ENCODE measurements at regions not wholly inside any gene's neighbourhood (a gene's known extent, or its start where the extent isn't known, plus 50 kb on each side); places are given as distances from the start of the nearest gene placed in this dataset.

- Histone ChIP-seq H3K9me2 (ENCODE audit: insufficient read depth) (no peaks in the 10 kb centered on the region), H3K9ac (ENCODE audit: low read length) (no peak overlapping the region), H4K20me1 (ENCODE audit: insufficient read depth) (no peaks in the 10 kb centered on the region), H3K27ac (ENCODE audit: low read depth, low read length) (no peak overlapping the region), H3K36me3 (ENCODE audit: control insufficient read depth in 1 of 2, insufficient read depth in 2 of 2, low read length in 2 of 2) (no peaks in the 10 kb centered on the region), H3K4me2 (ENCODE audit: low read length) (no peak overlapping the region), H2AFZ (ENCODE audit: low read depth, low read length, poor library complexity, severe bottlenecking) (no peak overlapping the region), H3K27me3 (ENCODE audit: insufficient read depth, low read length) (no peaks in the 10 kb centered on the region), H3K4me3 (replicated peaks in 1 of 2; ENCODE audit: low read depth in 1 of 2, low read length in 2 of 2) (no peak overlapping the region), H3K79me2 (ENCODE audit: insufficient read depth, low read length) (no peaks in the 10 kb centered on the region), H3K4me1 (ENCODE audit: control insufficient read depth in 1 of 2, insufficient read depth in 2 of 2, low read length in 2 of 2) (no peaks in the 10 kb centered on the region), H3K9me3 (ENCODE audit: control insufficient read depth in 1 of 2, insufficient read depth in 1 of 2, low read depth in 1 of 2, low read length in 2 of 2) (no peaks in the 10 kb centered on the region)
- ATAC-seq: no peak
- ChIA-PET CTCF (no interaction called here), RAD21 (ENCODE audit: low non-redundant PET in 1 of 2, low total read pairs in 2 of 2, uncharacterized antibody in 2 of 2, unreplicated experiment in 2 of 2) (no interaction called here), POLR2A (no interaction called here)
- no TSS peak for BruUV-seq (replicated peaks)
- TF ChIP-seq EGR1 (IDR thresholded peaks at IDR 0.05; ENCODE audit: low read depth): no peak
- no peak for TF ChIP-seq CBX3 (IDR thresholded peaks at IDR 0.05; ENCODE audit: low read depth)
- TF ChIP-seq ZNF274 (IDR thresholded peaks at IDR 0.05; ENCODE audit: low read depth, low read length): no peak
- TF ChIP-seq YY1 (IDR thresholded peaks at IDR 0.05; ENCODE audit: extremely low read depth, insufficient replicate concordance, low read depth, low read length): no peak
- TF ChIP-seq SP1 (IDR thresholded peaks at IDR 0.05; ENCODE audit: low read depth): no peak
- no peak for TF ChIP-seq ZFX (IDR thresholded peaks at IDR 0.05)
- TF ChIP-seq TCF7L2 (IDR thresholded peaks at IDR 0.05; ENCODE audit: borderline replicate concordance, extremely low read depth, insufficient read depth, insufficient read length): no peak
- DNase-seq (ENCODE audit: low read depth, low spot score): no peak
- intact Hi-C loops (cut with micrococcal nuclease): no loop called here
These were observed 251.4 kb downstream of the OTOL1 start for GRCh38 chr3:161748049-161748448.

GRCh38 chr3:161754420-161755053 is 257.9 kb downstream of the OTOL1 start:
- ChIA-PET RAD21 (ENCODE audit: low non-redundant PET in 1 of 2, low total read pairs in 2 of 2, uncharacterized antibody in 2 of 2, unreplicated experiment in 2 of 2) (no interaction called here), POLR2A (no interaction called here), CTCF (no interaction called here)
- no peak overlapping the region for H3K9ac ChIP-seq (ENCODE audit: low read length)
- no peaks in the 10 kb centered on the region for H3K4me1 ChIP-seq (ENCODE audit: control insufficient read depth in 1 of 2, insufficient read depth in 2 of 2, low read length in 2 of 2)
- DNase-seq (ENCODE audit: low read depth, low spot score): no peak
- no peaks in the 10 kb centered on the region for H3K36me3 ChIP-seq (ENCODE audit: control insufficient read depth in 1 of 2, insufficient read depth in 2 of 2, low read length in 2 of 2)
- no peak overlapping the region for H2AFZ ChIP-seq (ENCODE audit: low read depth, low read length, poor library complexity, severe bottlenecking)
- H3K4me3 ChIP-seq (replicated peaks in 1 of 2; ENCODE audit: low read depth in 1 of 2, low read length in 2 of 2): no peak overlapping the region
- H3K4me2 ChIP-seq (ENCODE audit: low read length): no peak overlapping the region
- no peaks in the 10 kb centered on the region for H3K79me2 ChIP-seq (ENCODE audit: insufficient read depth, low read length)
- BruUV-seq (replicated peaks): no TSS peak
- no peaks in the 10 kb centered on the region for H3K9me3 ChIP-seq (ENCODE audit: control insufficient read depth in 1 of 2, insufficient read depth in 1 of 2, low read depth in 1 of 2, low read length in 2 of 2)
- TF ChIP-seq YY1 (IDR thresholded peaks at IDR 0.05; ENCODE audit: extremely low read depth, insufficient replicate concordance, low read depth, low read length) (no peak), JUND (IDR thresholded peaks at IDR 0.05) (no peak), EGR1 (IDR thresholded peaks at IDR 0.05; ENCODE audit: low read depth) (no peak), ZNF274 (IDR thresholded peaks at IDR 0.05; ENCODE audit: low read depth, low read length) (no peak), RAD21 (IDR thresholded peaks at IDR 0.05; ENCODE audit: low read depth) (no peak), SIN3A (IDR thresholded peaks at IDR 0.05; ENCODE audit: low read depth) (no peak), ELF1 (IDR thresholded peaks at IDR 0.05; ENCODE audit: borderline replicate concordance, low read depth) (no peak), CBX3 (IDR thresholded peaks at IDR 0.05; ENCODE audit: low read depth) (no peak), TCF7L2 (IDR thresholded peaks at IDR 0.05; ENCODE audit: borderline replicate concordance, extremely low read depth, insufficient read depth, insufficient read length) (no peak)
- TF ChIP-seq, protein P1, sequence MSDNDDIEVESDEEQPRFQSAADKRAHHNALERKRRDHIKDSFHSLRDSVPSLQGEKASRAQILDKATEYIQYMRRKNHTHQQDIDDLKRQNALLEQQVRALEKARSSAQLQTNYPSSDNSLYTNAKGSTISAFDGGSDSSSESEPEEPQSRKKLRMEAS (IDR thresholded peaks at IDR 0.05): no peak
- no peaks in the 10 kb centered on the region for H3K9me2 ChIP-seq (ENCODE audit: insufficient read depth)
- H3K27me3 ChIP-seq (ENCODE audit: insufficient read depth, low read length): no peaks in the 10 kb centered on the region
- no peak overlapping the region for H3K27ac ChIP-seq (ENCODE audit: low read depth, low read length)
- no peaks in the 10 kb centered on the region for H4K20me1 ChIP-seq (ENCODE audit: insufficient read depth)
- no peak for ATAC-seq
- intact Hi-C loops (cut with micrococcal nuclease): no loop called here

All from HCT116 (cell line).